GM12878 (cell line): ENCODE measurements at regions not wholly inside any gene's neighbourhood (a gene's known extent, or its start where the extent isn't known, plus 50 kb on each side); places are given as distances from the start of the nearest gene placed in this dataset.

Experiments used
- ATAC-seq: fragments of 200-7000 bp; cut with Tn5 transposase; 3 replicates; pipeline ENCODE4 v1.9.1; 2020; ENCODE audit warnings: mild to moderate bottlenecking, moderate library complexity
- BruUV-seq: library from RNA; stranded (reverse); fragments of 400-500 nt; replicated peaks from 2 replicates; lab custom pipeline; 2021; lab: Mats Ljungman, UMichigan
- CTCF ChIA-PET: fragments of 300-600 bp; sonication (Branson Sonifier 250); formaldehyde crosslinking; extraction: SDS; loops from one replicate; lab custom pipeline; 2021; ENCODE audit warnings: inconsistent platforms; lab: Yijun Ruan, JAX
- POLR2A ChIA-PET: fragments of 350-600 bp; formaldehyde crosslinking; extraction: SDS; loops from one replicate; lab custom pipeline; 2021; ENCODE audit warnings: inconsistent platforms; lab: Charles Lee
- RAD21 ChIA-PET: fragments of 300-600 bp; sonication (Branson Sonifier 250); formaldehyde crosslinking; loops from one replicate; lab custom pipeline; 2023; ENCODE audit warnings: antibody characterized with exemption; ENCODE audit not compliant: unreplicated experiment; lab: Charles Lee
- SMC1A ChIA-PET: fragments of 300-600 bp; sonication (Branson Sonifier 250); formaldehyde crosslinking; loops from one replicate; lab custom pipeline; 2023; ENCODE audit not compliant: unreplicated experiment, uncharacterized antibody; lab: Charles Lee
- DNase-seq: peaks from one replicate; pipeline ENCODE4 v3.0.0-alpha.2; 2011; ENCODE audit warnings: low read depth, low spot score
- FAIRE-seq: peaks from 3 replicates; lab custom pipeline; 2011; peaks lifted over from hg19 to GRCh38; lab: Jason Lieb, UNC
- H2AFZ ChIP-seq: 2 replicates; pipeline ENCODE4 v1.6.0; 2011; ENCODE audit warnings: low read depth, low read length, control low read depth; ENCODE audit not compliant: control insufficient read depth
- H3K27ac ChIP-seq: 2 replicates; pipeline ENCODE4 v1.5.1; 2011; ENCODE audit warnings: control low read depth; ENCODE audit not compliant: control insufficient read depth, insufficient read depth
- H3K27me3 ChIP-seq, 2 experiments: replicated peaks in 1 of 2; 2 replicates each; pipeline versions ENCODE4 v1.6.0 to v1.6.1; 2011; ENCODE audit warnings: low read length in 1 of 2; ENCODE audit not compliant: control insufficient read depth in 2 of 2, insufficient read depth in 2 of 2
- H3K36me3 ChIP-seq, 2 experiments: 2 replicates each; pipeline ENCODE4 v1.5.1; 2011; ENCODE audit warnings: low read length in 1 of 2; ENCODE audit not compliant: control insufficient read depth in 2 of 2, insufficient read depth in 2 of 2
- H3K4me1 ChIP-seq: 2 replicates; pipeline ENCODE4 v1.6.1; 2011; ENCODE audit warnings: mild to moderate bottlenecking, low read length, moderate library complexity, mixed read lengths; ENCODE audit not compliant: control insufficient read depth, insufficient read depth
- H3K4me2 ChIP-seq: 2 replicates; pipeline ENCODE4 v1.6.0; 2011; ENCODE audit warnings: control low read depth; ENCODE audit not compliant: control insufficient read depth, insufficient read depth
- H3K4me3 ChIP-seq: fragments of 200-600 bp; sonication (generic); 2 replicates; pipeline ENCODE4 v1.5.1; 2016
- H3K79me2 ChIP-seq: 2 replicates; pipeline ENCODE4 v1.6.0; 2011; ENCODE audit warnings: low read length; ENCODE audit not compliant: control insufficient read depth, insufficient read depth
- H3K9ac ChIP-seq: 2 replicates; pipeline ENCODE4 v1.8.0; 2011; ENCODE audit warnings: low read length, control low read depth, mixed read lengths; ENCODE audit not compliant: control insufficient read depth, insufficient read depth
- H3K9me3 ChIP-seq: replicated peaks from 3 replicates; pipeline ENCODE4 v1.5.1; 2011; ENCODE audit warnings: mild to moderate bottlenecking, low read length; ENCODE audit not compliant: control insufficient read depth, insufficient read depth
- H4K20me1 ChIP-seq: 2 replicates; pipeline ENCODE4 v1.6.0; 2011; ENCODE audit not compliant: control insufficient read depth, insufficient read depth
- BCL3 ChIP-seq: IDR thresholded peaks from 2 replicates; pipeline ENCODE4 v1.6.1; 2011; ENCODE audit warnings: borderline replicate concordance, low read depth, mild to moderate bottlenecking, moderate library complexity, low read length; ENCODE audit not compliant: insufficient read depth, poor library complexity, severe bottlenecking
- BHLHE40 ChIP-seq, 2 experiments: fragments of 450-650 bp in 1 of 2; IDR thresholded peaks; 2 replicates each; pipeline ENCODE4 v1.6.1; 2011 to 2017; ENCODE audit warnings: low read depth in 2 of 2, borderline replicate concordance in 1 of 2, improper control_type of control experiment in 1 of 2, low read length in 1 of 2, mild to moderate bottlenecking in 1 of 2
- CUX1 ChIP-seq: IDR thresholded peaks from 2 replicates; pipeline ENCODE4 v1.6.1; 2012; ENCODE audit warnings: improper control_type of control experiment, low read depth, low read length; ENCODE audit not compliant: insufficient replicate concordance
- EZH2 ChIP-seq: IDR thresholded peaks from 2 replicates; pipeline ENCODE4 v1.6.1; 2012; ENCODE audit warnings: low read depth, mild to moderate bottlenecking, control low read depth, inconsistent platforms, low read length, borderline replicate concordance; ENCODE audit not compliant: control insufficient read depth
- HDAC2 ChIP-seq: fragments of 200-600 bp; sonication (generic); IDR thresholded peaks from 2 replicates; pipeline ENCODE4 v1.6.1; 2017
- IKZF2 ChIP-seq, 2 experiments: fragments of 450-650 bp; IDR thresholded peaks; 2 replicates each; pipeline ENCODE4 v1.6.1; 2017; ENCODE audit warnings: mild to moderate bottlenecking in 2 of 2, moderate library complexity in 2 of 2
- KAT2A ChIP-seq: conservative IDR thresholded peaks from 2 replicates; pipeline ENCODE4 v1.6.1; 2011; ENCODE audit warnings: low read depth, low read length; ENCODE audit not compliant: control insufficient read depth
- MEF2B ChIP-seq: fragments of 450-650 bp; IDR thresholded peaks from 2 replicates; pipeline ENCODE4 v1.6.1; 2018; ENCODE audit warnings: mild to moderate bottlenecking, moderate library complexity; ENCODE audit not compliant: partially characterized antibody, poor library complexity, severe bottlenecking
- NKRF ChIP-seq: fragments of 450-650 bp; conservative IDR thresholded peaks from 2 replicates; pipeline ENCODE4 v1.6.1; 2017; ENCODE audit warnings: mild to moderate bottlenecking, moderate library complexity
- POLR2AphosphoS2 ChIP-seq: IDR thresholded peaks from 2 replicates; pipeline ENCODE4 v1.6.1; 2011; ENCODE audit warnings: low read depth, mild to moderate bottlenecking, low read length, improper control_type of control experiment, moderate library complexity
- TAF1 ChIP-seq: IDR thresholded peaks from 2 replicates; pipeline ENCODE4 v1.6.1; 2011; ENCODE audit warnings: mild to moderate bottlenecking, low read depth, low read length, borderline replicate concordance
- TCF12 ChIP-seq: IDR thresholded peaks from 2 replicates; pipeline ENCODE4 v1.6.1; 2011; ENCODE audit warnings: low read depth, mild to moderate bottlenecking, low read length
- ZBED1 ChIP-seq: IDR thresholded peaks from 2 replicates; pipeline ENCODE4 v1.6.1; 2016; ENCODE audit warnings: borderline replicate concordance
- ZNF24 ChIP-seq: fragments of 450-650 bp; IDR thresholded peaks from 2 replicates; pipeline ENCODE4 v1.6.1; 2017; ENCODE audit warnings: antibody characterized with exemption, mild to moderate bottlenecking
- ZSCAN29 ChIP-seq: fragments of 450-650 bp; IDR thresholded peaks from 2 replicates; pipeline ENCODE4 v1.6.1; 2017; ENCODE audit warnings: mild to moderate bottlenecking, moderate library complexity
- WGBS: methylation state at CpG from one replicate; pipeline ENCODE4 v1.1.6; 2016; ENCODE audit warnings: low lambda C conversion rate; ENCODE audit not compliant: insufficient replicate concordance, insufficient coverage; ENCODE audit errors: missing lambda C conversion rate; 5-methylcytosine and 5-hydroxymethylcytosine counted together
- in situ Hi-C: fragments of 300-500 bp; cut with MboI; formaldehyde crosslinking; loops from 9 replicates; pipeline ENCODE4 v1.14.3; 2018; ENCODE audit warnings: mixed read lengths
- intact Hi-C: fragments of 100-400 bp; cut with micrococcal nuclease; formaldehyde crosslinking; loops from one replicate; pipeline ENCODE4 v1.14.2; 2022; ENCODE audit not compliant: unreplicated experiment

GRCh38 chr2:191577605-191578004 lies 100.3 kb upstream of the NABP1 start (continued):
- TF ChIP-seq CUX1 (no peak), EZH2 (no peak), TAF1 (no peak), KAT2A (no peak), ZNF24 (no peak)

GRCh38 chr2:191578031-191578430 lies 99.9 kb upstream of the NABP1 start:
- H3K4me2 ChIP-seq, result no peak overlapping the region
- 93% methylated on average over 3 of the region's 3 CpGs for WGBS
- TF ChIP-seq HDAC2, result no peak
- no peak for TF ChIP-seq BHLHE40 (IDR thresholded peaks at IDR 0.05; ENCODE audit: borderline replicate concordance in 1 of 2, low read depth in 2 of 2, low read length in 1 of 2)
- TF ChIP-seq BCL3, result no peak
- no peak for TF ChIP-seq ZBED1
- no peak for TF ChIP-seq NKRF
- TF ChIP-seq TCF12, result no peak
- TF ChIP-seq MEF2B, result no peak
- no peak for TF ChIP-seq POLR2AphosphoS2
- TF ChIP-seq ZSCAN29, result no peak
- TF ChIP-seq IKZF2 (IDR thresholded peaks at IDR 0.05), result no peak

More at GRCh38 chr2:191578031-191578430, 99.9 kb upstream of the NABP1 start:
- ChIA-PET CTCF (interaction anchor here (1.5 to 1.8 kb wide), 2 partner anchors 11 to 113 kb away, joined by 4 to 6 read pairs; no protein-coding TSS in a partner anchor), RAD21 (interaction anchor here (1.2 kb wide), 1 partner anchor 114 kb away, joined by 3 read pairs; no protein-coding TSS in a partner anchor), POLR2A (interaction anchor here (1.2 kb wide), 1 partner anchor 43 kb away, joined by 4 read pairs; no protein-coding TSS in a partner anchor), SMC1A (interaction anchor here (1.0 to 1.5 kb wide), 2 partner anchors 60 to 123 kb away, joined by 3 read pairs; no protein-coding TSS in a partner anchor)
- intact Hi-C loops (no loop called here), in situ Hi-C loops (no loop called here)
- H3K9ac ChIP-seq, result no peak overlapping the region
- no peaks in the 10 kb centered on the region for H4K20me1 ChIP-seq
- H3K79me2 ChIP-seq, result no peaks in the 10 kb centered on the region
- H3K27ac ChIP-seq, result no peak overlapping the region
- ATAC-seq, result no peak
- no peaks in the 10 kb centered on the region for H3K4me1 ChIP-seq
- H2AFZ ChIP-seq, result no peak overlapping the region
- H3K36me3 ChIP-seq, result no peaks in the 10 kb centered on the region
- no TSS peak for BruUV-seq
- H3K4me3 ChIP-seq, result no peak overlapping the region
- no peaks in the 10 kb centered on the region for H3K9me3 ChIP-seq
- no peak for DNase-seq
- no peak for FAIRE-seq
- H3K27me3 ChIP-seq, result 0 out of 4 replicates have a peak, but pooled peaks cover 0 to 2% of the 10 kb centered on the region in 2 experiments
